GM23338 (cell line): ENCODE measurements at regions not wholly inside any gene's neighbourhood (a gene's known extent, or its start where the extent isn't known, plus 50 kb on each side); places are given as distances from the start of the nearest gene placed in this dataset.

Experiments
- ATAC-seq: fragments of 200-7000 bp; cut with Tn5 transposase; 3 replicates; pipeline ENCODE4 v1.9.1; 2020
- DNase-seq: peaks from one replicate; pipeline ENCODE4 v3.0.0-alpha.2; 2015; ENCODE audit warnings: low spot score
- H2AFZ ChIP-seq: fragments of 200-600 bp; sonication (generic); 2 replicates; pipeline ENCODE4 v1.8.0; 2016; ENCODE audit warnings: antibody characterized with exemption, mild to moderate bottlenecking, moderate library complexity
- H3F3A ChIP-seq: fragments of 200-600 bp; sonication (generic); replicated peaks from 2 replicates; pipeline ENCODE4 v1.8.0; 2017; ENCODE audit warnings: antibody characterized with exemption, mixed run types, low read depth
- H3K27ac ChIP-seq: fragments of 200-600 bp; sonication (generic); 2 replicates; pipeline ENCODE4 v1.6.1; 2016; ENCODE audit warnings: low read depth
- H3K27me3 ChIP-seq: fragments of 200-600 bp; sonication (generic); 2 replicates; pipeline ENCODE4 v1.8.0; 2016; ENCODE audit warnings: mild to moderate bottlenecking, mixed run types, moderate library complexity; ENCODE audit not compliant: insufficient read depth
- H3K36me3 ChIP-seq: fragments of 200-600 bp; sonication (generic); 2 replicates; pipeline ENCODE4 v1.8.0; 2016; ENCODE audit warnings: mild to moderate bottlenecking; ENCODE audit not compliant: insufficient read depth
- H3K4me1 ChIP-seq: fragments of 200-600 bp; sonication (generic); 2 replicates; pipeline ENCODE4 v1.8.0; 2016; ENCODE audit warnings: mild to moderate bottlenecking, moderate library complexity; ENCODE audit not compliant: insufficient read depth
- H3K4me2 ChIP-seq: fragments of 200-600 bp; sonication (generic); 2 replicates; pipeline ENCODE4 v1.7.1; 2017; ENCODE audit warnings: mixed run types
- H3K4me3 ChIP-seq: fragments of 200-600 bp; sonication (generic); 2 replicates; pipeline ENCODE4 v1.6.1; 2016; ENCODE audit warnings: mixed run types
- H3K79me2 ChIP-seq: fragments of 200-600 bp; sonication (generic); replicated peaks from 2 replicates; pipeline ENCODE4 v1.8.0; 2017; ENCODE audit warnings: mild to moderate bottlenecking; ENCODE audit not compliant: insufficient read depth
- H3K9me2 ChIP-seq: fragments of 200-600 bp; sonication (generic); 2 replicates; pipeline ENCODE4 v1.8.0; 2017; ENCODE audit not compliant: insufficient read depth
- H4K20me1 ChIP-seq: fragments of 200-600 bp; sonication (generic); replicated peaks from 2 replicates; pipeline ENCODE4 v1.8.0; 2017; ENCODE audit warnings: mild to moderate bottlenecking; ENCODE audit not compliant: insufficient read depth
- H3K27ac Mint-ChIP-seq: 2 replicates; pipeline ENCODE4 v1.8.0; 2020; ENCODE audit warnings: inconsistent platforms, mild to moderate bottlenecking, moderate library complexity, mixed read lengths
- H3K27me3 Mint-ChIP-seq: 3 replicates; pipeline ENCODE4 v1.8.0; 2022; ENCODE audit warnings: low read depth, mild to moderate bottlenecking, moderate library complexity, mixed read lengths, inconsistent platforms; ENCODE audit not compliant: insufficient read depth, poor library complexity
- H3K36me3 Mint-ChIP-seq: 3 replicates; pipeline ENCODE4 v1.8.0; 2021; ENCODE audit warnings: low read depth, mild to moderate bottlenecking, inconsistent platforms, moderate library complexity, mixed read lengths
- H3K4me1 Mint-ChIP-seq: 3 replicates; pipeline ENCODE4 v1.8.0; 2020; ENCODE audit warnings: mild to moderate bottlenecking, inconsistent platforms, mixed read lengths
- H3K4me3 Mint-ChIP-seq: 3 replicates; pipeline ENCODE4 v1.8.0; 2021; ENCODE audit warnings: moderate library complexity, mild to moderate bottlenecking, inconsistent platforms, mixed read lengths
- H3K9me3 Mint-ChIP-seq: 3 replicates; pipeline ENCODE4 v1.8.0; 2020; ENCODE audit warnings: moderate library complexity, mild to moderate bottlenecking, inconsistent platforms, mixed read lengths
- CREB1 ChIP-seq: fragments of 250-450 bp; sonication (Bioruptor Pico); IDR thresholded peaks from 2 replicates; pipeline ENCODE4 v1.5.0; 2020; ENCODE audit warnings: low read depth, mild to moderate bottlenecking, moderate library complexity
- CTCF ChIP-seq, 2 experiments: fragments of 200-600 bp in 1 of 2; sonication (generic) in 1 of 2; conservative IDR thresholded peaks; 2 replicates each; pipeline versions ENCODE4 v1.5.1 to v1.6.1; 2016 to 2017; ENCODE audit warnings: antibody characterized with exemption in 2 of 2, low read depth in 2 of 2, mild to moderate bottlenecking in 2 of 2, moderate library complexity in 1 of 2
- EZH2 ChIP-seq: fragments of 200-600 bp; sonication (generic); IDR thresholded peaks from one replicate; pipeline ENCODE4 v1.8.0; 2017; ENCODE audit warnings: antibody characterized with exemption, mild to moderate bottlenecking, low read depth; ENCODE audit not compliant: unreplicated experiment
- EZH2phosphoT487 ChIP-seq: fragments of 200-600 bp; sonication (generic); IDR thresholded peaks from one replicate; pipeline ENCODE4 v1.8.1; 2018; ENCODE audit warnings: antibody characterized with exemption; ENCODE audit not compliant: unreplicated experiment
- JUNB ChIP-seq: IDR thresholded peaks from one replicate; pipeline ENCODE4 v1.6.1; 2016; ENCODE audit warnings: antibody characterized with exemption; ENCODE audit not compliant: unreplicated experiment
- NANOG ChIP-seq: IDR thresholded peaks from 2 replicates; pipeline ENCODE4 v1.6.1; 2016; ENCODE audit warnings: antibody characterized with exemption, borderline replicate concordance
- POLR2AphosphoS5 ChIP-seq: IDR thresholded peaks from 2 replicates; pipeline ENCODE4 v1.6.1; 2016; ENCODE audit warnings: antibody characterized with exemption, low read depth
- ZNF331 ChIP-seq: fragments of 250-450 bp; sonication (Bioruptor Pico); IDR thresholded peaks from 2 replicates; pipeline ENCODE4 v1.5.0; 2020; ENCODE audit warnings: low read depth, mild to moderate bottlenecking, moderate library complexity
- ZNF462 ChIP-seq: fragments of 250-450 bp; sonication (Bioruptor Pico); IDR thresholded peaks from 2 replicates; pipeline ENCODE4 v1.5.0; 2020; ENCODE audit warnings: mild to moderate bottlenecking, moderate library complexity
- TF ChIP-seq, protein P1 (sequence below): IDR thresholded peaks from 2 replicates; pipeline ENCODE4 v1.6.1; 2016; ENCODE audit warnings: antibody characterized with exemption

DNA sequence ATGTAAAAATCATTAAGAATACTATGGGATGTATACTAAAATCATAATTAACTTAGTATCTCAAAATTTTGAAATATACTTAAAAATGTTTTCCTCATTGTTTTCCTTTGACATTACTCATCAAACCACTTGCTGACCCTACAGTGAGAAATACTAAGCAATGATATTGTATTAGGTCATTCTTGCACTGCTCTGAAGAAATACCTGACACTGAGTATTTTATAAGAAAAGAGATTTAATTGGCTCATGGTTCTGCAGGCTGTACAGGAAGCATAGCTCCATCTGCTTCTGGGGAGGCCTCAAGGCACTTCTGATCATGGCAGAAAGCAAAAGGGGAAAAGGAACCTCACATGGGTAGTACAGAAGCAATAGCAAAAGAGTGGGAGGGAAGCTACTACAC is 950.9 kb upstream of the CHORDC1 start:
- Histone ChIP-seq H2AFZ (no peak overlapping the region), H3F3A (no peaks in the 10 kb centered on the region), H3K79me2 (no peaks in the 10 kb centered on the region), H3K9me2 (no peaks in the 10 kb centered on the region; the same call in 1 of the 2 replicates), H3K4me1 (no peaks in the 10 kb centered on the region), H3K27ac (no peak overlapping the region), H3K27me3 (no peaks in the 10 kb centered on the region), H3K4me2 (no peak overlapping the region), H3K36me3 (no peaks in the 10 kb centered on the region), H4K20me1 (no peaks in the 10 kb centered on the region), H3K4me3 (no peak overlapping the region)
- no peak overlapping the region for H3K27ac Mint-ChIP-seq
- H3K4me1 Mint-ChIP-seq: no peaks in the 10 kb centered on the region
- TF ChIP-seq EZH2phosphoT487 (no peak), NANOG (no peak), JUNB (no peak), POLR2AphosphoS5 (no peak), EZH2 (no peak), CTCF (conservative IDR thresholded peaks at IDR 0.05; ENCODE audit: low read depth in 2 of 2) (no peak), ZNF331 (CRISPR knock-in tag) (no peak), ZNF462 (CRISPR knock-in tag) (no peak), CREB1 (CRISPR knock-in tag) (no peak)
- TF ChIP-seq, protein P1, sequence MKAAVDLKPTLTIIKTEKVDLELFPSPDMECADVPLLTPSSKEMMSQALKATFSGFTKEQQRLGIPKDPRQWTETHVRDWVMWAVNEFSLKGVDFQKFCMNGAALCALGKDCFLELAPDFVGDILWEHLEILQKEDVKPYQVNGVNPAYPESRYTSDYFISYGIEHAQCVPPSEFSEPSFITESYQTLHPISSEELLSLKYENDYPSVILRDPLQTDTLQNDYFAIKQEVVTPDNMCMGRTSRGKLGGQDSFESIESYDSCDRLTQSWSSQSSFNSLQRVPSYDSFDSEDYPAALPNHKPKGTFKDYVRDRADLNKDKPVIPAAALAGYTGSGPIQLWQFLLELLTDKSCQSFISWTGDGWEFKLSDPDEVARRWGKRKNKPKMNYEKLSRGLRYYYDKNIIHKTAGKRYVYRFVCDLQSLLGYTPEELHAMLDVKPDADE: no peak
- no peak for ATAC-seq
- H3K4me3 Mint-ChIP-seq: no peak overlapping the region
- H3K36me3 Mint-ChIP-seq: no peaks in the 10 kb centered on the region
- H3K27me3 Mint-ChIP-seq: peaks cover 2% of the 10 kb centered on the region
- no peak for DNase-seq
- H3K9me3 Mint-ChIP-seq: no peaks in the 10 kb centered on the region; the same call in 2 of the 3 replicates
